Liver (tissue), 8 donors: ENCODE measurements at regions not wholly inside any gene's neighbourhood (a gene's known extent, or its start where the extent isn't known, plus 50 kb on each side); places are given as distances from the start of the nearest gene placed in this dataset.
A peak's percentile ranks its signal among the peaks of the same experiment; 100 is the strongest.

Experiments used
- DNase-seq: peaks from one replicate; pipeline ENCODE4 v3.0.0-alpha.2; 2017; ENCODE audit warnings: low spot score
- H3K27ac ChIP-seq, 2 donors: one replicate each; pipeline ENCODE4 v1.7.0; 2013; ENCODE audit warnings: inconsistent platforms in 2 of 2, low read length in 2 of 2, control low read depth in 1 of 2, low read depth in 1 of 2, mild to moderate bottlenecking in 1 of 2
- H3K27me3 ChIP-seq, 4 donors: one replicate each; pipeline versions ENCODE4 v1.6.1 to v1.7.0; 2013; ENCODE audit warnings: low read length in 3 of 4, inconsistent platforms in 1 of 4, mild to moderate bottlenecking in 1 of 4, moderate library complexity in 1 of 4; ENCODE audit not compliant: control insufficient read depth in 4 of 4, insufficient read depth in 4 of 4
- H3K36me3 ChIP-seq, 4 donors: one replicate each; pipeline versions ENCODE4 v1.6.1 to v1.7.0; 2013; ENCODE audit warnings: low read length in 3 of 4, mild to moderate bottlenecking in 3 of 4, low read depth in 1 of 4, moderate library complexity in 1 of 4; ENCODE audit not compliant: control insufficient read depth in 4 of 4, insufficient read depth in 3 of 4
- H3K4me1 ChIP-seq, 4 donors: one replicate each; pipeline versions ENCODE4 v1.6.1 to v1.7.0; 2013; ENCODE audit warnings: low read length in 3 of 4, mild to moderate bottlenecking in 3 of 4, moderate library complexity in 1 of 4; ENCODE audit not compliant: control insufficient read depth in 4 of 4, insufficient read depth in 4 of 4
- H3K4me3 ChIP-seq, 3 donors: one replicate each; pipeline versions ENCODE4 v1.6.1 to v1.7.0; 2013; ENCODE audit warnings: low read length in 3 of 3, control low read depth in 1 of 3, low read depth in 1 of 3, mild to moderate bottlenecking in 1 of 3
- H3K9ac ChIP-seq, 2 donors: one replicate each; pipeline ENCODE4 v1.7.0; 2013; ENCODE audit warnings: low read length in 2 of 2, mild to moderate bottlenecking in 2 of 2, moderate library complexity in 2 of 2, control low read depth in 1 of 2, low read depth in 1 of 2
- H3K9me3 ChIP-seq, 4 donors: one replicate each; pipeline versions ENCODE4 v1.6.1 to v1.7.0; 2013; ENCODE audit warnings: low read length in 3 of 4; ENCODE audit not compliant: control insufficient read depth in 4 of 4
- ATF3 ChIP-seq: IDR thresholded peaks from 2 replicates; pipeline ENCODE4 v1.6.1; 2016; ENCODE audit warnings: antibody characterized with exemption
- CTCF ChIP-seq: fragments of 150-350 bp; IDR thresholded peaks from 2 replicates; pipeline ENCODE4 v1.5.1; 2017; ENCODE audit warnings: improper control_type of control experiment, low read depth, low read length; ENCODE audit not compliant: missing input control
- EGR1 ChIP-seq, 2 donors: IDR thresholded peaks; 2 replicates each; pipeline ENCODE4 v1.6.1; 2016 to 2018; ENCODE audit warnings: antibody characterized with exemption in 2 of 2, low read depth in 2 of 2
- FOXA1 ChIP-seq: IDR thresholded peaks from 2 replicates; pipeline ENCODE4 v1.6.1; 2016; ENCODE audit warnings: antibody characterized with exemption
- GABPA ChIP-seq, 2 donors: IDR thresholded peaks in 1 of 2; conservative IDR thresholded peaks in 1 of 2; 2 replicates each; pipeline ENCODE4 v1.6.1; 2016; ENCODE audit warnings: antibody characterized with exemption in 2 of 2, mild to moderate bottlenecking in 1 of 2, moderate library complexity in 1 of 2
- NR2F2 ChIP-seq: IDR thresholded peaks from 2 replicates; pipeline ENCODE4 v1.6.1; 2016; ENCODE audit warnings: antibody characterized with exemption
- RAD21 ChIP-seq, 2 donors: IDR thresholded peaks; 2 replicates each; pipeline ENCODE4 v1.6.1; 2016; ENCODE audit warnings: antibody characterized with exemption in 2 of 2, mild to moderate bottlenecking in 2 of 2
- SP1 ChIP-seq: IDR thresholded peaks from 2 replicates; pipeline ENCODE4 v1.6.1; 2018; ENCODE audit warnings: antibody characterized with exemption, mild to moderate bottlenecking
- TAF1 ChIP-seq: conservative IDR thresholded peaks from 2 replicates; pipeline ENCODE4 v1.6.1; 2016; ENCODE audit warnings: antibody characterized with exemption, mild to moderate bottlenecking
- ZBTB33 ChIP-seq: IDR thresholded peaks from 2 replicates; pipeline ENCODE4 v1.6.1; 2016; ENCODE audit warnings: antibody characterized with exemption
- WGBS: extraction: QIAGEN DNeasy Blood & Tissue Kit; methylation state at CpG from one replicate; pipeline ENCODE4 v1.1.7; 2013; 5-methylcytosine and 5-hydroxymethylcytosine counted together
- donor health status: healthy.
- donor health status: healthy.
- donor health status: healthy.
- donor health status: healthy.
- donor health status: healthy.

GRCh38 chr3:35529337-35529736 is 110.0 kb upstream of the ARPP21 start:
- TF ChIP-seq CTCF (peak; percentile 28), RAD21 (IDR thresholded peaks at IDR 0.05) (peak; percentile 70), GABPA (IDR thresholded peaks at IDR 0.05 in 1 of 2, conservative IDR thresholded peaks at IDR 0.05 in 1 of 2) (no peak)
- H3K4me1 ChIP-seq: peaks cover 3 to 11% (median 7%) of the 10 kb centered on the region in 4 donors
- peak overlapping the region; percentile 56 to 87 for H3K9ac ChIP-seq
- WGBS: 45% methylated on average over 6 of the region's 6 CpGs
- peak overlapping the region; percentile 62 to 73 for H3K27ac ChIP-seq
- DNase-seq: no peak
- no peaks in the 10 kb centered on the region for H3K27me3 ChIP-seq
- no peaks in the 10 kb centered on the region for H3K9me3 ChIP-seq
- H3K36me3 ChIP-seq: no peaks in the 10 kb centered on the region
- H3K4me3 ChIP-seq: peak overlapping the region; percentile 38 to 52 (median 40)

- no peak overlapping the region for H3K9ac ChIP-seq
- no peaks in the 10 kb centered on the region for H3K9me3 ChIP-seq
- no peaks in the 10 kb centered on the region for H3K4me1 ChIP-seq
- no peaks in the 10 kb centered on the region for H3K27me3 ChIP-seq
- no peak overlapping the region for H3K27ac ChIP-seq
- H3K4me3 ChIP-seq: no peak overlapping the region
- WGBS: 80% methylated on average over 1 of the region's 1 CpG
- H3K36me3 ChIP-seq: no peaks in the 10 kb centered on the region
- no peak for DNase-seq
- TF ChIP-seq GABPA (IDR thresholded peaks at IDR 0.05 in 1 of 2, conservative IDR thresholded peaks at IDR 0.05 in 1 of 2) (no peak), ZBTB33 (no peak), SP1 (no peak), ATF3 (no peak), FOXA1 (no peak), NR2F2 (no peak), TAF1 (no peak), EGR1 (IDR thresholded peaks at IDR 0.05; ENCODE audit: low read depth in 2 of 2) (no peak)
These were observed 102.1 kb upstream of the ARPP21 start for GRCh38 chr3:35537265-35537664.

GRCh38 chr3:35544976-35545375 is 94.3 kb upstream of the ARPP21 start:
- H3K36me3 ChIP-seq: no peaks in the 10 kb centered on the region
- no peak overlapping the region for H3K4me3 ChIP-seq
- no peaks in the 10 kb centered on the region for H3K27me3 ChIP-seq
- no peak for TF ChIP-seq RAD21 (IDR thresholded peaks at IDR 0.05)
- H3K9me3 ChIP-seq: no peaks in the 10 kb centered on the region
- no peak overlapping the region for H3K9ac ChIP-seq
- H3K27ac ChIP-seq: no peak overlapping the region
- no peak for DNase-seq
- no peaks in the 10 kb centered on the region for H3K4me1 ChIP-seq
- 44% methylated on average over 1 of the region's 1 CpG for WGBS
